Skeletal muscle cell (primary cell): ENCODE measurements at regions not wholly inside any gene's neighbourhood (a gene's known extent, or its start where the extent isn't known, plus 50 kb on each side); places are given as distances from the start of the nearest gene placed in this dataset.
"Not testable (repeated sequence)": the region's sequence is repeated elsewhere in the genome, so short reads cannot be mapped to it uniquely, and the experiment has no call there.

Source experiments
- DNase-seq: peaks from one replicate; pipeline ENCODE4 v3.0.0-alpha.2; 2010; ENCODE audit warnings: low read depth
- H3K4me3 ChIP-seq: 2 replicates; pipeline ENCODE4 v1.5.1; 2011; ENCODE audit warnings: low read depth, mild to moderate bottlenecking, control low read depth, low read length, moderate library complexity

DNA sequence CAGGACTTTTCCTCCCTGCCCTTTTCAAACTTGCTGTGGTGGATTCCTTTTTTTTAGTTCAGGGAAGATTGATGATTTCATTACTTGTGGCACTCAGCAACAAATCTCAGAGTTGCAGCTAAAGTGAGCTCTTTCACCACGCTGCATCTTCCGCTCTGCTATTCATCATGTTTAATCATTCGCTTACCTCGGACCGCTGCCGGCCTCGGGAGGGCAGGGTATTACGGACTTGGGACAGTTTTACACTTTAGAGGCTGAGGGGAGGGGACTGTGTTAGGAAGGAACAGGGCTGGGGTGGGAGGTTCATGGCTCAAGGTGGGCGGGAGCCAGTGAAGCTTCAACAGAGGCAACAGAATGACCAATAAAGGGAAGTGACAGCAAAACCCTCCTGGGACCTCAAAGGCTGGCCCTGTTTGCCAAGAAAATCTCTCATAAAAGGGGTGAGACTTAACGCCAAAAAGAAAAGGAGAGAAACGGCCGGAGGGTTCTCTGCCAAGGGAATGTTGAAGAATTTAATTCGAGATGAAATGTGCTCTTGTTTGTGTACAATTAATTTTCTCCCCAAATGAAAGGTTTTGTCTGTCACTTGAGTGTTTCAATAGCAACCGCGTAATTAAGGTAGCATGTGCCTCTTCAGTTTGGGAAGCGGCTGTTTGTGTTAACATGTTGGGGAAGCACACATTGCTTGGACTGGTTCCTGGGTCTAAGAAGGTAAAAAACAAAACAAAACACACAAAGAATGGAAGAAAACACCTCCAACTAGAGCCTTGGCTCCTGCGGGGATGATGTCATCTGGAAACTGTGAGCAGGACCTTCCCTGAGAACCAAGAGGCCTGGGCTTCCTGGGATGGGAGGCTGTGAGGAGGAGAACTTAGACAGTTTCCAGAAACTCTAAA, 72.5 kb upstream of the SULF2 start:
- no peak overlapping the region for H3K4me3 ChIP-seq
- DNase-seq, result no peak

GRCh38 chr20:47857187-47857568, 71.9 kb upstream of the SULF2 start:
- no peak overlapping the region for H3K4me3 ChIP-seq
- no peak for DNase-seq

- no peak for DNase-seq
- H3K4me3 ChIP-seq, result no peak overlapping the region
Measured at GRCh38 chr20:47855799-47856198, 70.5 kb upstream of the SULF2 start.

- H3K4me3 ChIP-seq, result no peak overlapping the region
- no peak for DNase-seq
Measured at GRCh38 chr20:47854687-47855212, 69.5 kb upstream of the SULF2 start.

GRCh38 chr20:47851774-47852173, 66.5 kb upstream of the SULF2 start:
- H3K4me3 ChIP-seq, result no peak overlapping the region
- no peak for DNase-seq

DNA sequence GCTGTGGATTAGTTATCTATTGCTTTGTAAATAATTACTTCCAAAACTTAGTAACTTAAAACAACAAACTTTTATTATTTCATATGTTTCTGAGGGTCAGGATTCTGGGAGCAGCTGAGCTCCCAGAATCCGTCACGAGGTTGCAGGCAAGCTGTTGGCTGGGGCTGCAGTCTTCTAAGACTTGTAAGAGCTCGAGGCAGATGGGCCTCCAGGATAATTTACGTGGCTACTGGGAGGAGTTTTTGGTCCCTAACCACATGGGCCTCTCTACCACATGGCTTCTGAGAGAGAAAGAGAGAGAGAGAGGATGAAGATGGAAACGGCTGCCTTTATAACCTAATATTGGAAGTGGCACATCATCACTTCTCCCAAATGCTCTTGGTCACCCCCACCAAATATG, 64.9 kb upstream of the SULF2 start:
- DNase-seq, result no peak
- no peak overlapping the region for H3K4me3 ChIP-seq

GRCh38 chr20:47849596-47849995, 64.3 kb upstream of the SULF2 start:
- DNase-seq, result no peak
- no peak overlapping the region for H3K4me3 ChIP-seq

- no peak overlapping the region for H3K4me3 ChIP-seq
- DNase-seq, result no peak
Measured at GRCh38 chr20:47849006-47849405, 63.7 kb upstream of the SULF2 start.

DNA sequence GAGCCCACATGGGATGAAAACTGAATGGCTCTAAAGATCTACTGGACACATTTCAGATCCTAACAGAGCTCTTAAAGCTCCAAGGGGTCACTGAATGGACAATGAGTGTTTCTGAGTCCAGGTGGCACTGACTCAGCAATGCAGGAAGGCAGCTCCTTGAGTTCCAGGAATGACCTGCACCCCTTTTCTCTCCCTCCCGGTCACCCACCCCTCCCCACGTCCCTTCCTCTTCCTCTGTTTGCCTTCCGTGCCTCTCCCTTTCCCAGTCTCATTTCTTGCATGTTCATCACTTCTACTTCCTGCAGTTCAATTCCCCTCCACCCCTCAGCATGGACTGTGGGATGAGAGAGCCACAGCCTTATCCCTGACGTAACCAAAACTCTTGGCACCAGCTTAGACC, 63.3 kb upstream of the SULF2 start:
- not testable (repeated sequence) for H3K4me3 ChIP-seq, DNase-seq

DNA sequence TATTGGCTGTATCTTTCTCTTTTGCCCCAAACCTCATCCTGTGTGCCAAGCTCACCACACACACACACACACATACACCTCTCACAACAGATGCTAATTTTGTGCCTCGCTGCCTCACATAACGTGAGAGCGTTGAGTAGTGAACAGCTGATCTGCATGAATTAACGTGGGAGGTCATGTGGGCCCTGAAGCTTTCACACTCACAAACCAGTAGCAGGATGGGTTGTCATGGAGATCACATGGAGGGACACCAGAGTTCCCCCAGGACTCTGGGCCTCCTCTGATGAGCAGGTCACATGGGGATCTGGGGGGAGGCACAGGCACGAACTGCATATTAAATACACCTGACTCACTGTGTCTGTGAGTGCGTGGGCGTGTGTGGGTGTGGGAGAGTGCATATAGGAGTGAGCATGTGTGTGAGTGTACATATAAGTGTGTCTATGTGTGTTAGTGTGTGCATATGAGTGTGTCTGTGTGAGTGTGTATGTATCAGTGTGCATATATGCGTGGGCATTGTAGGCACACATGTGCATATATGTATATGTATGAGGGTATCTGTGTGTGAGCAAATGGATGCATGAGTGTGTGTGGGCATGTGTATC, 62.7 kb upstream of the SULF2 start:
- no peak overlapping the region for H3K4me3 ChIP-seq
- no peak for DNase-seq

- not testable (repeated sequence) for H3K4me3 ChIP-seq, DNase-seq
Measured at GRCh38 chr20:47847220-47847619, 61.9 kb upstream of the SULF2 start.

DNA sequence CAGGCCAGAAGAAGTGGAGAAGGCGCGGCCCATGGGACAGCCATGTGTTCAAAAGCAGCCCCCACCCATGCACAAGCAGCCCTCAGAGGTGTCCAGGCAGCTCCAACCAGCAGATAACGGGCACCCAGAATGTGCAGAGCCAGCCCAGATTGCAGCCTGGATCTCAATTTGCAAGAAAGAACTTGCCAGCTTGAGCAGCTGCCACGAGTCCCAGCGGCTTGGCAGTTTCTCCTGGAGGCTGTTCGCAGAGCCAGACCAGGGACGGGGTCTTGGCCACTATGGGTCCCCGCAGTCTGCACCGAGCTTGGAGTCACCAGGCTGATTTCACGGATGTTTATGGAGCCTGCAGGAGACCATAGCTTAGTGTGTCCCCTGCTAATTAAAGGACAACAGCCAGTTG, 61.4 kb upstream of the SULF2 start:
- DNase-seq, result not testable (repeated sequence)

DNA sequence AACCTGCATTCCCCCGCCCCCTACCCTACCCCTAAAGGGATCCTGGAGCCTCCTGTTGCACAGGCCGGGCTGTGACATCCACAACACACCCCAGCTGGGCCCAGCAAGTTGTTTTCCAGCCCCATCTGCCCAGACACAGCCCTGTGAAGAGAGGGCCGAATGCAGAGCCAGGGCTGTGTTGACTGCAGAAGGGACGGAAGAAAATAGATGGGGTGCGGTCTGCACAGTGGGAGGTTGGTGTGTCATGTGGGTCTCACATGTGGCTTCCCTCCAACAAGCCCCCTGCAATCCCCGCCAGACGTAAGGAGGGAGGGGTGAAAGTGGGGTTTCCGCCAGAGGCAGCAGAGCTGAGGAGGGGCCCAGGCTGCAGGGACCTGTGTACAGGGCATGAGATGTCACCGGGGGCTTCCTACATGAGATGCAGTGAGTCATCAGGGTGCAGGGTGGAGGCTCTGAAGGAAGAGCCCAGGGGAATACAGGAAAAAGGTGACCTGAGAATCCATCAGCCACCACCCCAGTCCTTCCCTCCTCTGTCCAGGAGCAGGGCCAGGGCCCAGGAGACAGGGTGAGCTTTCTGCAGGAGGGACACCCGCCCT, 60.2 kb upstream of the SULF2 start:
- not testable (repeated sequence) for H3K4me3 ChIP-seq, DNase-seq

More for the DNA sequence above, 61.4 kb upstream of the SULF2 start:
- H3K4me3 ChIP-seq, result not testable (repeated sequence)

- not testable (repeated sequence) for DNase-seq, H3K4me3 ChIP-seq
Measured at GRCh38 chr20:47844568-47844906, 59.3 kb upstream of the SULF2 start.

GRCh38 chr20:47843886-47844567, 58.7 kb upstream of the SULF2 start:
- DNase-seq, result no peak
- H3K4me3 ChIP-seq, result no peak overlapping the region

- H3K4me3 ChIP-seq, DNase-seq: not testable (repeated sequence)
Measured at GRCh38 chr20:47842950-47843349, 57.7 kb upstream of the SULF2 start.

DNA sequence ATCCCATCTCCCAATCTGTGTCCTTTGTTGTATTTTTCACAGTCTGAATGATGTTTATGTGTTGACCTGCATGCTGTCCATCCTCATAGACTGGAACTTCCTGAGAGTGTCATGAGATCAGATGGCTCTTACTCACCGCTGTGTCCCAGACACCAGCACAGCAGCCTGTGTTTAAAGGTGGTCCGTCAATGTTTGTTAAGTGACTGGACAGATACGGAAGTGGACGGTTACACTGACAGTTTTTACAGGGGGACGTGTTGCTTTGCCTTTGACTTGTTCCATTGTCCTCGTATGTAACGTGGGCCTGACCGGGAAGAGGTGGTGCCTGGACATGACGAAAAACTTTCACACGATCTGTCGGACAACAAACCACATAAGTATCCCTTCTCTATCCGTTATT, 56.7 kb upstream of the SULF2 start:
- DNase-seq, H3K4me3 ChIP-seq: not testable (repeated sequence)

GRCh38 chr20:47836256-47836817, 51.1 kb upstream of the SULF2 start:
- DNase-seq, H3K4me3 ChIP-seq: not testable (repeated sequence)
